Glutamatergic neuron (in vitro differentiated cells): ENCODE measurements at regions not wholly inside any gene's neighbourhood (a gene's known extent, or its start where the extent isn't known, plus 50 kb on each side); places are given as distances from the start of the nearest gene placed in this dataset.

ENCODE experiments used
- DNase-seq: peaks from one replicate; pipeline ENCODE4 v3.0.0; 2022
- H3K27ac Mint-ChIP-seq: one replicate; pipeline ENCODE4 v1.8.0; 2020; ENCODE audit warnings: mild to moderate bottlenecking, mixed read lengths, inconsistent platforms; ENCODE audit not compliant: unreplicated experiment
- H3K27me3 Mint-ChIP-seq: one replicate; pipeline ENCODE4 v1.8.0; 2020; ENCODE audit warnings: mild to moderate bottlenecking, moderate library complexity, mixed read lengths, inconsistent platforms; ENCODE audit not compliant: unreplicated experiment
- H3K36me3 Mint-ChIP-seq: one replicate; pipeline ENCODE4 v1.8.0; 2020; ENCODE audit warnings: mild to moderate bottlenecking, mixed read lengths, inconsistent platforms; ENCODE audit not compliant: unreplicated experiment
- H3K4me1 Mint-ChIP-seq: one replicate; pipeline ENCODE4 v1.8.0; 2020; ENCODE audit warnings: mild to moderate bottlenecking, low read depth, mixed read lengths, inconsistent platforms; ENCODE audit not compliant: unreplicated experiment
- H3K4me3 Mint-ChIP-seq: one replicate; pipeline ENCODE4 v1.8.0; 2020; ENCODE audit warnings: mild to moderate bottlenecking, mixed read lengths, inconsistent platforms; ENCODE audit not compliant: unreplicated experiment
- H3K9me3 Mint-ChIP-seq: one replicate; pipeline ENCODE4 v1.8.0; 2020; ENCODE audit warnings: mild to moderate bottlenecking, moderate library complexity, mixed read lengths, inconsistent platforms; ENCODE audit not compliant: unreplicated experiment
- CTCF ChIP-seq: fragments of 200-600 bp; sonication (generic); IDR thresholded peaks from one replicate; pipeline ENCODE4 v1.5.0; 2021; ENCODE audit not compliant: partially characterized antibody, unreplicated experiment

- TF ChIP-seq CTCF = no peak
Measured at GRCh38 chr3:6435951-6436350, 425.0 kb upstream of the GRM7 start.

GRCh38 chr3:6437631-6438030 lies 423.3 kb upstream of the GRM7 start:
- no peak for DNase-seq
- H3K36me3 Mint-ChIP-seq = no peaks in the 10 kb centered on the region
- H3K27ac Mint-ChIP-seq = no peak overlapping the region
- TF ChIP-seq CTCF = no peak
- H3K9me3 Mint-ChIP-seq = no peaks in the 10 kb centered on the region
- no peaks in the 10 kb centered on the region for H3K27me3 Mint-ChIP-seq
- H3K4me1 Mint-ChIP-seq = no peaks in the 10 kb centered on the region
- no peak overlapping the region for H3K4me3 Mint-ChIP-seq

More at GRCh38 chr3:6435951-6436350, 425.0 kb upstream of the GRM7 start:
- Mint-ChIP-seq H3K4me1 (no peaks in the 10 kb centered on the region), H3K36me3 (no peaks in the 10 kb centered on the region), H3K27ac (no peak overlapping the region), H3K4me3 (no peak overlapping the region), H3K9me3 (no peaks in the 10 kb centered on the region), H3K27me3 (no peaks in the 10 kb centered on the region)
- DNase-seq = no peak

- H3K4me1 Mint-ChIP-seq = no peaks in the 10 kb centered on the region
- DNase-seq = no peak
- H3K27me3 Mint-ChIP-seq = no peaks in the 10 kb centered on the region
- H3K9me3 Mint-ChIP-seq = no peaks in the 10 kb centered on the region
- TF ChIP-seq CTCF = no peak
- no peak overlapping the region for H3K27ac Mint-ChIP-seq
- H3K4me3 Mint-ChIP-seq = no peak overlapping the region
- H3K36me3 Mint-ChIP-seq = no peaks in the 10 kb centered on the region
Measured at GRCh38 chr3:6438031-6438430, 422.9 kb upstream of the GRM7 start.

GRCh38 chr3:6439226-6439625 lies 421.7 kb upstream of the GRM7 start:
- H3K27me3 Mint-ChIP-seq = no peaks in the 10 kb centered on the region

GRCh38 chr3:6439824-6440223 lies 421.1 kb upstream of the GRM7 start:
- TF ChIP-seq CTCF = no peak
- no peak for DNase-seq
- Mint-ChIP-seq H3K36me3 (no peaks in the 10 kb centered on the region), H3K27ac (no peak overlapping the region), H3K27me3 (no peaks in the 10 kb centered on the region), H3K9me3 (no peaks in the 10 kb centered on the region), H3K4me1 (no peaks in the 10 kb centered on the region), H3K4me3 (no peak overlapping the region)

More at GRCh38 chr3:6439226-6439625, 421.7 kb upstream of the GRM7 start:
- no peak for TF ChIP-seq CTCF
- Mint-ChIP-seq H3K9me3 (no peaks in the 10 kb centered on the region), H3K4me1 (no peaks in the 10 kb centered on the region), H3K4me3 (no peak overlapping the region), H3K36me3 (no peaks in the 10 kb centered on the region), H3K27ac (no peak overlapping the region)
- no peak for DNase-seq
